Kasumi-1 (cell line): ENCODE measurements at regions not wholly inside any gene's neighbourhood (a gene's known extent, or its start where the extent isn't known, plus 50 kb on each side); places are given as distances from the start of the nearest gene placed in this dataset.

Experiments used
- DNase-seq, 2 experiments: peaks; one replicate each; lab custom pipeline; 2025; lab: John Stamatoyannopoulos, UW

GRCh38 chr11:41861838-41862237, 402.4 kb upstream of the LRRC4C start:
- DNase-seq, result no peak

GRCh38 chr11:41866525-41866924, 407.1 kb upstream of the LRRC4C start:
- no peak for DNase-seq

DNA sequence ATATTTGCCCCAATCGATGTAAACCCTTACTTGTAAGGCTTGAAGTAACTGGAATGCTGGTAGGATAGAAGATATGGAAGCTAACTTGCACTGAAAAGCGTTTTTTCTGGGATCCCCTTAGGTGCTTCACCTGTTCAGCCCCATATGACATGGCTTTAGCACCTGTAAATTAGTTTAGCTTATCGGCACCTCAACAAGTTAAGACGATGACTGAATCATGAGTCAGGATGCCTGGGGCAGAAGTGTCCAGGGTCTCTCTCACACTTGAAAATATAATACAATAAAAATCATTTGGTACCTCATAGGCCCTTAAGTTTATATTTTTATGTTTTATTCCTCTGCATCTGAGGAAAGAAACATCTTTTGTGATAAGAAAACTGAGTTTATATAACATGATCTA, 409.2 kb upstream of the LRRC4C start:
- no peak for DNase-seq

DNA sequence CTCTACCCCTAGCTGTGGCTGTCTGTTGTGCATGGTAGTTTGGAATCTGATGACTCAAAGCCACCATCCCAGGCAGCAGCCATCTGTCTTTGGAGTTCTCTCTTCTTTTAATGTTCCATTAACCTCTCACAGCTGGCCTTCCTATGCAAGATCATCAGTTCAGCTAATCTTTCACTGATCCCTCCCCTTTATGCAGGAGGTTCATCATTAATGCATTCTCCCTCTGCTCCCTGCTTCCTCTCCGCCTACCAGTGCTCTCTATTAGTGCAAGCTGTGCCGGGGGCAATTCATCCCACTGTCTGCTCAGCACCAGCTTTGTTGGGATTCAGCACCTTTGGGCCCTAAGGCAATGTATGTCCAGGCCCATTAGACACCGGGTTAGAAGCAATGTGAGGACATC, 413.0 kb upstream of the LRRC4C start:
- DNase-seq, result no peak

- no peak for DNase-seq
These were observed 413.4 kb upstream of the LRRC4C start for GRCh38 chr11:41872870-41873269.

DNA sequence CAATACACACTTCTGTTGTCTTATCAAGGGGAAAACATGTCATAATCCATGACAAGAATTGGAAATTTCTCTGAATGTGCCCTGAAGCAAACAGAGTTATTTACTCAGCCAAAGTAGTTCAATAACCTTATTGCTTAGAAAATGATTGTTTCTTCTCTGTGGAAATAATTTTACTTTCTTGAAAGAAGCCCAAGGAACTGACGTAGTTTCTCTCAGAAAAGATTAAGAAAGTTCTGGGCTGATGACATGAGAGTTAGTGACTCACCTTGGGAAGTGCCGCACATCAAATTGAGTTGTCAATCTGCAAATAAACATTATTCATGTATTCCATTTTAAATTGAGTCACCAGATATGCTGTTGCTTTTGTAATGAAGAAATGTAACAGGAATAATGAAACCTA, 418.6 kb upstream of the LRRC4C start:
- DNase-seq, result no peak

GRCh38 chr11:41879214-41879613, 419.8 kb upstream of the LRRC4C start:
- DNase-seq, result no peak

- no peak for DNase-seq
These were observed 435.6 kb upstream of the LRRC4C start for GRCh38 chr11:41895081-41895480.

DNA sequence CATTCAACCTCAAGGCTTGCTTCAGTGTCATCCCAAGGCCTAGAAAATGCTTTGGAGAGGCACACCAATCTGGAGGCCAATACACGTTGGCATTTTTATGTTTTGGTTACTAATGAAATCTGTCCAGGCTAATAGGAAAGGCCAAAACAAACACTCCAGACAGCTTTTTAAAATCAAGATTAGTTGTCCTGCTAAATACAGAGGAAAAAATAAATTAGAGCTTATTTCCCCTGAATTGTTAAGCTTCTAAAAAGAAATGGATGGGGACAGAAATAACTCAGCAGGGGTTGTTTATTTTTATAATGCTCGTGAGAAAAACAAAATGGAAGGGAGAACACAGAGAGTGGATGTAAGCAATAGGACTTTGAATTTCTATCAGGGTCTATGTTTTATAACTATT, 438.5 kb upstream of the LRRC4C start:
- DNase-seq, result no peak

GRCh38 chr11:41917900-41918299, 458.4 kb upstream of the LRRC4C start:
- DNase-seq, result no peak

DNA sequence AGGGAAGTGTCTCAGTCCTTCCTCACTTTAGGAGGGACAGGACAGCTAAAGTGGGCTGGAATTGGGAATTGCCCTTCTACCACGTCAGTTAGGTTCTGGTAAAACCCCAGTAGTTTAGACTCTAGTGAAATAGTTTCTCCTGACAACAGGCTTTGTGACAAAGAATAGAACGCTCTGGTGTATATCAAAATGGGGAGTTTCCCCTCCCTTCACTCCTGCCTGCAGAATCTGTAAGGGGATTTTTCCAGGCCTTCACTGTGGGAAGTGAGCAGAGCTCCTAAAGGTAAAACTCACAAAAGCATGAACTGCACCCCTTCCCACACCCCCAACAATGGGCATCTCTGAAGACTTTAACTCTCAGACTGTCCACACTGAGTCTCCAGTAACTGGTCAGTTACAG, 460.9 kb upstream of the LRRC4C start:
- no peak for DNase-seq

DNA sequence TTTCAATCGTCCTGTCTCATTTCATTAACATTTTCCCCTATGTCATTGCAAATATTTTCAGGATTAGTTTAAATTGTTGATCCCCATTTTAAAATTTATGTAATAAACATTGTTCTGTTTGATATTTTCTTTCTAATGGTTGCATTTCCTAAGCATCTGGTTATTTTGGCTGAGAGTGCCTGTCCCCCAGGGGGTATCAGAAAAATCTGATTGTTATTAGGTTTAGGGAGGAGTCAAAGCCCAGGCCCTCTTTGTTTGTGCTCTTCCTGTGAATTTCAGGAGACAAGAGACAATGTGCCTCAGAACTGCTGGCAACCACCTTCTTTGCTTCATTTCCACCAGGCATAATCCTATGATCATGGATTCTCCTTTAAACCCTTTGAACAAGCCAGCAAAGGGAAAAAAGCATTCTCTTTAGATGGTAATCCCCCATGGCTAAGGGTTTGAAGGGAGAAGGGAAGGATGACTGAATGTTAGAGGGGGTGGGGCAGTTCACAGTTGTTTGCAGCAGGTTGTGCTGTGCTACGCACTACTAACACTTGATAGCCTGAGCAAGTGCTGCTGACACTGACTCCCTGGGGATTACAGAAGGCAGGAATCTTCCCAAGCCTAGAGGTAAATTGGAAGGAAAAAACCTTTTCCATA, 462.4 kb upstream of the LRRC4C start:
- no peak for DNase-seq

- DNase-seq, result no peak
These were observed 466.9 kb upstream of the LRRC4C start for GRCh38 chr11:41926339-41926738.

GRCh38 chr11:41935241-41935640, 475.8 kb upstream of the LRRC4C start:
- DNase-seq, result no peak

DNA sequence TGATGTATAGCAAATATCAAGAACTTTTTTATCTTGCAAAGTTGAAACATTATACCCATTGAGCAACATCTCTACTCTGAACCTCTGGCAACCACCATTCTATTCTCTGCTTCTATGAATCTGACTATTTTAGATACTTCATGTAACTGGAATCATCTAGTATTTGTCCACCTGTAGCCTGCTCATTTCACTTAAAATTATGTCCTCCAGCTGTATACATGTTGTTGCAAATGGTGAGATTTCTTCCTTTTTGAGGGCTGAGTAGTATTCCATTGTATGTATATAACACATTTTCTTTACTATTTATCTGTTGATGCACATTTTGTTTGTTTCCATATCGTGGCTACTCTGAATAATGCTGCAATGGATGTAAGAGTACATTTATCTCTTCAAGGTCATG, 476.3 kb upstream of the LRRC4C start:
- no peak for DNase-seq

- DNase-seq, result no peak
These were observed 484.2 kb upstream of the LRRC4C start for GRCh38 chr11:41943656-41944055.

DNA sequence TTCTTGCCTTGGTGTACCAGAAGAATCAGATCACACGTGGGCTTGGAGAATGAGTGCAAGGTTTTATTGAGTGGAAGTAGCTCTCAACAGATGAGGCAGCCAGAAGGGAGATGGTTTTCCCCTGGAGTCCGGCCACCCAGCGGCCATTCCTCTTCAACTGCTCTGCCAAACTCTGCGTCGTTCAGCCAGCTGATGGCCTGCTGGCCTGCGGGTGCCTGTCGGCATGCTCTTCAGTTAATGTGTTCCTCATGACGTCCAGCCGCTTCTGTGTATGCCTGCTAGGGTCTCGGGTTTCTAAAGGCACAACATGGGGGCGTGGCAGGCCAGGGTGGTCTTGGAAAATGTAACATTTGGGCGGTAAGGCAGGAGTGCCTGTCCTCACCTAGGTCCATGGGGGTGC, 487.9 kb upstream of the LRRC4C start:
- DNase-seq, result no peak

DNA sequence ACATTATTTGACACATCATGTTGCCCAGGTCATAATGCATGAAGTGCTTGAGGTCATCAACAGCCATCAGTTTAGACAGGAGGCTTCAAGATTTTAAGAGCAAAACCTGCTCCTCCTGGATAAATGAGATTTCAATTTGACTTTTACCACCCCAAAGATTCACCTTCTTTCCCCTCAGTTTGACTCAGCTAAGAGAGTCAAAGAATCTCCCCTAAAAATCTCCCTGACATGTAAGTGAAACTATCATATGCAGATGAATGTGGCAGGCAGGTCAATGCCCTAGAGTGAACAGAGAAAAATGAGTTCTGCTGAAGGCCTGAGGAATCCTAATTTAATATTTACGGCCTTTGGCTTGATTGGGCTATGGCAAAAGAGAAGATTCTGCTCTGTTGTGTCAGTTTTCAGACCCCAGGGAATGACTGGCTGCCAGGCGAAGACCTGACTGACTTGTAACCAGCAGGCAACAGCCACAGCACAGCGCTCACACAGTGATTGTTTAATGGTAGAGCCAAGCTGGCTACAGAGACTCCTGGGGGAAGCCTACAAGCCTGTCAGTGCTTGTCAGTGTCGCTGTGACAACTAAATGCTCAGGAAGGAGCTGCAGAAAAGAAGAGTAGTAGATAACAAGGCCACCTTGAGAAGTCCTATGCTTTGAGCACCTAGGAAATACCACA, 491.2 kb upstream of the LRRC4C start:
- no peak for DNase-seq

GRCh38 chr11:41954034-41954433, 494.6 kb upstream of the LRRC4C start:
- DNase-seq, result no peak

GRCh38 chr11:41955066-41955465, 495.6 kb upstream of the LRRC4C start:
- DNase-seq, result no peak

DNA sequence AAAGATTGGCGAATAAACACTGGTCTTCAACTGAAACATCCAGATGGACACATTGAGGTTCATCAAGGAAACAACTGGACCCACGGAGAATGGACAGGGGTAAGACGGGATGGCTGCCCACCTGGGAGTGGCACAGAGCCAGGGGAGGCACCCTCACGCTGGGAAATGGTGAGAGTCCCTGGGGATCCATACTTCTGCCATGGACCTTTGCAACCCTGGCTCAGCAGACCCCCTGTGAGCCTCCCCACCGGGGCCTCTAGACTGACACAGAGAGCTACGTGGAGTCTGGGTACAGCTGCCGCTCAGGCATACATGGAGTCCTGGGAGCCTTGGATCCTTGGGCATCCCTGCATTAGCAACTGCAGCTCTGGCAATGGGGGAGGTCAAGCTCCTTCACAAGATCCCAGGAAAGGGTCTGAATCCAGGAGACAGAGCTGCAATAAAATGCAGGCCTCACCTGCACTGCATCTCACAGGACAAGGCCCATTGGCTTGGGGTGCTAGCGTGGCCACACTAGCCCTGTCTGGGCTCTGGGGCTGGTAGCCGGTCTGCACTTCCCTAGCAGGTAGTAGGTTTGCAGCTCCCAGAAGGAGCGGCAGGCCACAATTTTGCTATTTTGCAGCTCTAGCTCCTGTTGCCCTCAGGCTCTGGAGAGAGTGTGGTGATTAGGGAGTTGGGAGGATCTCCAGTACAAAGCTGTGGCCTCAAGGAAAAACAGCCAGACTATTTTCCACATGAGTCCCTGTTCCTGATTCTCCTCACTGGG, 496.4 kb upstream of the LRRC4C start:
- no peak for DNase-seq

DNA sequence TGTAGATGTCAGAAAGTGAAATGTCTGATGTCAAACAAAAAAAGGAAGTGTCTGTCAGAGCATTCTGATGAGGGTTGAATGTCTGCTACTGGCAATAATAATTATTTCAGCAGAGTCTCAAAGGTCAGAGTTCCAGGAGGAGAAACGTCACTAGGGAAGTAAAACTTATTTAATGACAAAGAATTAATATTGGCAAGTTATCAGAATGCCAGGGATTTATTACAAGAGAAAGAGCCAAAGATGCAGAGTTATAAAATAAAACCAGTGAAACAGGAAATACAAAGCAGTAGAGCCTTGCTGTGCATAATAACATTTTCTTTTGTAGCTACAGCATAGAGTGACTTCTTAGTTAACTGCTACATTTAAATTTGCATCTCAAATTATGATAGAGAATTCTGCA, 504.0 kb upstream of the LRRC4C start:
- DNase-seq, result no peak

GRCh38 chr11:41970681-41971080, 511.2 kb upstream of the LRRC4C start:
- no peak for DNase-seq
